Upper lobe of left lung (tissue), 6 donors: ENCODE measurements at regions not wholly inside any gene's neighbourhood (a gene's known extent, or its start where the extent isn't known, plus 50 kb on each side); places are given as distances from the start of the nearest gene placed in this dataset.

Source experiments
- ATAC-seq, 2 donors: fragments of 200-7000 bp; cut with Tn5 transposase; one replicate each; pipeline ENCODE4 v1.9.1; 2022; ENCODE audit warnings: mild to moderate bottlenecking in 2 of 2, moderate library complexity in 2 of 2; ENCODE audit not compliant: low FRiP score in 2 of 2
- DNase-seq, 2 donors: peaks; one replicate each; pipeline ENCODE4 v3.0.0-alpha.2; 2019 to 2020
- H3K27ac ChIP-seq, 4 donors: fragments of 200-600 bp; sonication (generic); one replicate each; pipeline ENCODE4 v1.5.1; 2016 to 2019
- H3K27me3 ChIP-seq, 4 donors: fragments of 200-600 bp; sonication (generic); one replicate each; pipeline ENCODE4 v1.5.1; 2017 to 2019
- H3K36me3 ChIP-seq, 4 donors: fragments of 200-600 bp; sonication (generic); one replicate each; pipeline ENCODE4 v1.5.1; 2016 to 2019
- H3K4me1 ChIP-seq, 4 donors: fragments of 200-600 bp; sonication (generic); one replicate each; pipeline ENCODE4 v1.5.1; 2018 to 2019
- H3K4me3 ChIP-seq, 4 donors: fragments of 200-600 bp; sonication (generic); one replicate each; pipeline ENCODE4 v1.5.1; 2017 to 2019; ENCODE audit warnings: mild to moderate bottlenecking in 2 of 4, moderate library complexity in 1 of 4
- H3K9me3 ChIP-seq, 4 donors: fragments of 200-600 bp; sonication (generic); one replicate each; pipeline ENCODE4 v1.5.1; 2018 to 2019
- CTCF ChIP-seq, 6 experiments: fragments of 450-650 bp in 4 of 6; fragments of 200-600 bp in 2 of 6; sonication (generic) in 2 of 6; IDR thresholded peaks; one replicate each; pipeline ENCODE4 v1.5.1; 2016 to 2019; ENCODE audit warnings: antibody characterized with exemption in 6 of 6
- EP300 ChIP-seq, 4 donors: sonication (generic); formaldehyde crosslinking; IDR thresholded peaks; one replicate each; pipeline ENCODE4 v1.5.1; 2017; ENCODE audit warnings: antibody characterized with exemption in 4 of 4, control low read depth in 2 of 4
- POLR2A ChIP-seq, 4 donors: fragments of 450-650 bp; IDR thresholded peaks; one replicate each; pipeline ENCODE4 v1.5.1; 2016 to 2017; ENCODE audit warnings: antibody characterized with exemption in 4 of 4, mild to moderate bottlenecking in 2 of 4
- POLR2AphosphoS5 ChIP-seq, 2 donors: sonication (generic); formaldehyde crosslinking; IDR thresholded peaks; one replicate each; pipeline ENCODE4 v1.5.1; 2017; ENCODE audit warnings: antibody characterized with exemption in 2 of 2
- WGBS, 2 donors: methylation state at CpG; one replicate each; pipeline ENCODE4 v1.1.5; 2017 to 2018; 5-methylcytosine and 5-hydroxymethylcytosine counted together
- donor health status: DM: no; HTN: no; CAD: no; lungs with moderate emphysema.
- donor health status: DM: no; HTN: yes; CAD: no; lungs with severe emphysema.

- DNase-seq (no peak), ATAC-seq (no peak)
- no peaks in the 10 kb centered on the region for H3K36me3 ChIP-seq
- H3K9me3 ChIP-seq: no peaks in the 10 kb centered on the region
- WGBS, 2 donors: 65% methylated on average over 21 of the region's 21 CpGs
- H3K27ac ChIP-seq: no peak overlapping the region
- no peaks in the 10 kb centered on the region for H3K4me1 ChIP-seq
- no peak overlapping the region for H3K4me3 ChIP-seq
- TF ChIP-seq POLR2AphosphoS5 (IDR thresholded peaks at IDR 0.05) (no peak), POLR2A (IDR thresholded peaks at IDR 0.05) (no peak), CTCF (IDR thresholded peaks at IDR 0.05) (no peak), EP300 (IDR thresholded peaks at IDR 0.05) (no peak)
- H3K27me3 ChIP-seq: no peaks in the 10 kb centered on the region
Measured at GRCh38 chr10:128481152-128481840, 355.1 kb upstream of the MKI67 start.

GRCh38 chr10:128482052-128482451 lies 355.8 kb upstream of the MKI67 start:
- WGBS, 2 donors: 65 to 75% methylated on average over 5 to 7 of the region's 7 CpGs

GRCh38 chr10:128483216-128483615 lies 357.0 kb upstream of the MKI67 start:
- no peaks in the 10 kb centered on the region for H3K36me3 ChIP-seq
- no peak overlapping the region for H3K4me3 ChIP-seq
- no peak for DNase-seq
- ATAC-seq: no peak
- no peak for TF ChIP-seq POLR2AphosphoS5 (IDR thresholded peaks at IDR 0.05)
- TF ChIP-seq POLR2A (IDR thresholded peaks at IDR 0.05): no peak
- no peaks in the 10 kb centered on the region for H3K4me1 ChIP-seq
- H3K27ac ChIP-seq: no peak overlapping the region
- no peaks in the 10 kb centered on the region for H3K27me3 ChIP-seq
- H3K9me3 ChIP-seq: no peaks in the 10 kb centered on the region
- WGBS, 2 donors: 82 to 85% methylated on average over 12 to 16 of the region's 16 CpGs

More at GRCh38 chr10:128482052-128482451, 355.8 kb upstream of the MKI67 start:
- ATAC-seq: no peak
- no peak for DNase-seq
- Histone ChIP-seq H3K27me3 (no peaks in the 10 kb centered on the region), H3K4me1 (no peaks in the 10 kb centered on the region), H3K4me3 (no peak overlapping the region), H3K9me3 (no peaks in the 10 kb centered on the region), H3K27ac (no peak overlapping the region), H3K36me3 (no peaks in the 10 kb centered on the region)
- TF ChIP-seq EP300 (IDR thresholded peaks at IDR 0.05) (no peak), POLR2AphosphoS5 (IDR thresholded peaks at IDR 0.05) (no peak), CTCF (IDR thresholded peaks at IDR 0.05) (no peak)

- Histone ChIP-seq H3K27ac (no peak overlapping the region), H3K4me1 (no peaks in the 10 kb centered on the region), H3K9me3 (no peaks in the 10 kb centered on the region), H3K36me3 (no peaks in the 10 kb centered on the region), H3K4me3 (no peak overlapping the region), H3K27me3 (no peaks in the 10 kb centered on the region)
- 94 to 100% methylated on average over 1 to 5 of the region's 5 CpGs for WGBS, 2 donors
- DNase-seq (no peak), ATAC-seq (no peak)
- TF ChIP-seq CTCF (IDR thresholded peaks at IDR 0.05) (no peak), POLR2A (IDR thresholded peaks at IDR 0.05) (no peak), POLR2AphosphoS5 (IDR thresholded peaks at IDR 0.05) (no peak), EP300 (IDR thresholded peaks at IDR 0.05) (no peak)
Measured at GRCh38 chr10:128484041-128484440, 357.8 kb upstream of the MKI67 start.

GRCh38 chr10:128485701-128486235 lies 359.5 kb upstream of the MKI67 start:
- TF ChIP-seq EP300 (IDR thresholded peaks at IDR 0.05) (no peak), POLR2AphosphoS5 (IDR thresholded peaks at IDR 0.05) (no peak), CTCF (IDR thresholded peaks at IDR 0.05) (no peak), POLR2A (IDR thresholded peaks at IDR 0.05) (no peak)
- Histone ChIP-seq H3K27ac (no peak overlapping the region), H3K4me1 (no peaks in the 10 kb centered on the region), H3K4me3 (no peak overlapping the region), H3K9me3 (no peaks in the 10 kb centered on the region), H3K36me3 (no peaks in the 10 kb centered on the region), H3K27me3 (no peaks in the 10 kb centered on the region)
- WGBS, 2 donors: 60 to 72% methylated on average over 5 to 7 of the region's 7 CpGs
- DNase-seq: no peak
- ATAC-seq: no peak
